ENCODE measurements at regions not wholly inside any gene's neighbourhood (a gene's known extent, or its start where the extent isn't known, plus 50 kb on each side); places are given as distances from the start of the nearest gene placed in this dataset.

- TF ChIP-seq EZH2 (IDR thresholded peaks at IDR 0.05; ENCODE audit: insufficient read depth, poor library complexity, severe bottlenecking): no peak
- TF ChIP-seq EZH2phosphoT487 (IDR thresholded peaks at IDR 0.05; ENCODE audit: insufficient read depth, low read depth): no peak
Measured at GRCh38 chr12:18805516-18806248, 67.8 kb downstream of the CAPZA3 start.
